Pulmonary artery endothelial cell (primary cell): ENCODE measurements at regions not wholly inside any gene's neighbourhood (a gene's known extent, or its start where the extent isn't known, plus 50 kb on each side); places are given as distances from the start of the nearest gene placed in this dataset.
"Not testable (repeated sequence)": the region's sequence is repeated elsewhere in the genome, so short reads cannot be mapped to it uniquely, and the experiment has no call there.

Experiments used
- DNase-seq: peaks from one replicate; pipeline ENCODE4 v3.0.0-alpha.2; 2011; ENCODE audit warnings: low read depth, low spot score

- DNase-seq: no peak
Observed at GRCh38 chr6:66522864-66523263, 815.8 kb upstream of the EYS start.

GRCh38 chr6:66516377-66516776, 809.4 kb upstream of the EYS start:
- no peak for DNase-seq

- no peak for DNase-seq
Observed at GRCh38 chr6:66508433-66508832, 801.4 kb upstream of the EYS start.

GRCh38 chr6:66499851-66500250, 792.8 kb upstream of the EYS start:
- DNase-seq: no peak

GRCh38 chr6:66496659-66497058, 789.6 kb upstream of the EYS start:
- DNase-seq: no peak

GRCh38 chr6:66494643-66495042, 787.6 kb upstream of the EYS start:
- not testable (repeated sequence) for DNase-seq

- no peak for DNase-seq
Observed at GRCh38 chr6:66489269-66489987, 782.4 kb upstream of the EYS start.

- DNase-seq: no peak
Observed at GRCh38 chr6:66481216-66481615, 774.2 kb upstream of the EYS start.

GRCh38 chr6:66478705-66479104, 771.7 kb upstream of the EYS start:
- DNase-seq: no peak

GRCh38 chr6:66435321-66435720, 728.3 kb upstream of the EYS start:
- no peak for DNase-seq

GRCh38 chr6:66429210-66429609, 722.2 kb upstream of the EYS start:
- no peak for DNase-seq

GRCh38 chr6:66423047-66423446, 716.0 kb upstream of the EYS start:
- no peak for DNase-seq

- no peak for DNase-seq
Observed at GRCh38 chr6:66421570-66421969, 714.5 kb upstream of the EYS start.

GRCh38 chr6:66418906-66419305, 711.9 kb upstream of the EYS start:
- no peak for DNase-seq

- no peak for DNase-seq
Observed at GRCh38 chr6:66403966-66404365, 696.9 kb upstream of the EYS start.

- no peak for DNase-seq
Observed at GRCh38 chr6:66402873-66403272, 695.8 kb upstream of the EYS start.

- DNase-seq: no peak
Observed at GRCh38 chr6:66396549-66396948, 689.5 kb upstream of the EYS start.

GRCh38 chr6:66396145-66396544, 689.1 kb upstream of the EYS start:
- DNase-seq: no peak

GRCh38 chr6:66390393-66390792, 683.4 kb upstream of the EYS start:
- DNase-seq: no peak

GRCh38 chr6:66376001-66376400, 669.0 kb upstream of the EYS start:
- DNase-seq: no peak

- DNase-seq: no peak
Observed at GRCh38 chr6:66369407-66369806, 662.4 kb upstream of the EYS start.

- DNase-seq: no peak
Observed at GRCh38 chr6:66362888-66363287, 655.9 kb upstream of the EYS start.

- DNase-seq: no peak
Observed at GRCh38 chr6:66361886-66362285, 654.9 kb upstream of the EYS start.

GRCh38 chr6:66357781-66358180, 650.8 kb upstream of the EYS start:
- DNase-seq: no peak
